Stimulated activated CD4-positive, alpha-beta T cell treated with anti-CD3 and anti-CD28 coated beads, Interleukin-4, amount 100 ng/mL, for 4 hours (primary cell): ENCODE measurements at regions not wholly inside any gene's neighbourhood (a gene's known extent, or its start where the extent isn't known, plus 50 kb on each side); places are given as distances from the start of the nearest gene placed in this dataset.
"Not testable (repeated sequence)": the region's sequence is repeated elsewhere in the genome, so short reads cannot be mapped to it uniquely, and the experiment has no call there.

ENCODE experiments used
- DNase-seq, 2 experiments: peaks; one replicate each; pipeline ENCODE4 v3.0.0-alpha.2; 2020

- peak; percentile 21 to 61 for DNase-seq
Measured at GRCh38 chr6:27668442-27669294, 195.8 kb upstream of the ZNF184 start.

GRCh38 chr6:27667657-27668441, 194.9 kb upstream of the ZNF184 start:
- no peak for DNase-seq

- DNase-seq = no peak
Measured at GRCh38 chr6:27667016-27667656, 194.2 kb upstream of the ZNF184 start.

- no peak for DNase-seq
Measured at GRCh38 chr6:27662769-27663168, 189.9 kb upstream of the ZNF184 start.

- DNase-seq = not testable (repeated sequence)
Measured at GRCh38 chr6:27662212-27662611, 189.3 kb upstream of the ZNF184 start.

GRCh38 chr6:27653143-27653825, 180.4 kb upstream of the ZNF184 start:
- DNase-seq = not testable (repeated sequence)

- DNase-seq = no peak
Measured at GRCh38 chr6:27651371-27651732, 178.4 kb upstream of the ZNF184 start.

GRCh38 chr6:27650620-27651370, 177.9 kb upstream of the ZNF184 start:
- DNase-seq = peak in 1 of 2 experiments; percentile 38

GRCh38 chr6:27644528-27644927, 171.6 kb upstream of the ZNF184 start:
- no peak for DNase-seq

- DNase-seq = no peak
Measured at GRCh38 chr6:27642744-27643456, 170.0 kb upstream of the ZNF184 start.

- DNase-seq = not testable (repeated sequence)
Measured at GRCh38 chr6:27635886-27636285, 163.0 kb upstream of the ZNF184 start.

- not testable (repeated sequence) for DNase-seq
Measured at GRCh38 chr6:27633221-27633688, 160.3 kb upstream of the ZNF184 start.

GRCh38 chr6:27631609-27631916, 158.7 kb upstream of the ZNF184 start:
- DNase-seq = no peak

GRCh38 chr6:27630727-27631608, 158.1 kb upstream of the ZNF184 start:
- peak in 1 of 2 experiments; percentile 33 for DNase-seq

- DNase-seq = no peak
Measured at GRCh38 chr6:27624694-27625262, 151.9 kb upstream of the ZNF184 start.

- DNase-seq = no peak
Measured at GRCh38 chr6:27623103-27623502, 150.2 kb upstream of the ZNF184 start.

- no peak for DNase-seq
Measured at GRCh38 chr6:27619436-27619835, 146.5 kb upstream of the ZNF184 start.

GRCh38 chr6:27617700-27618689, 145.1 kb upstream of the ZNF184 start:
- DNase-seq = no peak
